ENCODE measurements at regions not wholly inside any gene's neighbourhood (a gene's known extent, or its start where the extent isn't known, plus 50 kb on each side); places are given as distances from the start of the nearest gene placed in this dataset.

GRCh38 chr1:113223546-113223945 is 150.5 kb downstream of the LRIG2 start:
- H3K27me3 ChIP-seq (ENCODE audit: control insufficient read depth, insufficient read depth, low read length): no peaks in the 10 kb centered on the region
- no peaks in the 10 kb centered on the region for H3K36me3 ChIP-seq (ENCODE audit: control insufficient read depth, insufficient read depth, low read length)
- H3K4me3 ChIP-seq (ENCODE audit: low read depth, low read length): no peak overlapping the region
- no peak for DNase-seq (ENCODE audit: low read depth)
- no peak for TF ChIP-seq CTCF (IDR thresholded peaks at IDR 0.05; ENCODE audit: insufficient read depth, low read length, poor library complexity, severe bottlenecking)

- no peak for TF ChIP-seq CTCF (IDR thresholded peaks at IDR 0.05; ENCODE audit: insufficient read depth, low read length, poor library complexity, severe bottlenecking)
- DNase-seq (ENCODE audit: low read depth): no peak
Measured at GRCh38 chr1:113226148-113226547, 153.2 kb downstream of the LRIG2 start.

GRCh38 chr1:113231866-113232265 is 158.4 kb upstream of the MAGI3 start:
- no peak for TF ChIP-seq CTCF (IDR thresholded peaks at IDR 0.05; ENCODE audit: insufficient read depth, low read length, poor library complexity, severe bottlenecking)
- no peak for DNase-seq (ENCODE audit: low read depth)
- Histone ChIP-seq H3K36me3 (ENCODE audit: control insufficient read depth, insufficient read depth, low read length) (no peaks in the 10 kb centered on the region), H3K4me3 (ENCODE audit: low read depth, low read length) (no peak overlapping the region), H3K27me3 (ENCODE audit: control insufficient read depth, insufficient read depth, low read length) (no peaks in the 10 kb centered on the region)

More at GRCh38 chr1:113226148-113226547, 153.2 kb downstream of the LRIG2 start:
- Histone ChIP-seq H3K36me3 (ENCODE audit: control insufficient read depth, insufficient read depth, low read length) (no peaks in the 10 kb centered on the region), H3K4me3 (ENCODE audit: low read depth, low read length) (no peak overlapping the region), H3K27me3 (ENCODE audit: control insufficient read depth, insufficient read depth, low read length) (no peaks in the 10 kb centered on the region)

- DNase-seq (ENCODE audit: low read depth): no peak
- H3K4me3 ChIP-seq (ENCODE audit: low read depth, low read length): no peak overlapping the region
Measured at GRCh38 chr1:113233441-113233840, 156.9 kb upstream of the MAGI3 start.

GRCh38 chr1:113241237-113241636 is 149.1 kb upstream of the MAGI3 start:
- Histone ChIP-seq H3K27me3 (ENCODE audit: control insufficient read depth, insufficient read depth, low read length) (no peaks in the 10 kb centered on the region), H3K36me3 (ENCODE audit: control insufficient read depth, insufficient read depth, low read length) (no peaks in the 10 kb centered on the region), H3K4me3 (ENCODE audit: low read depth, low read length) (no peak overlapping the region)
- DNase-seq (ENCODE audit: low read depth): no peak
- no peak for TF ChIP-seq CTCF (IDR thresholded peaks at IDR 0.05; ENCODE audit: insufficient read depth, low read length, poor library complexity, severe bottlenecking)

More at GRCh38 chr1:113233441-113233840, 156.9 kb upstream of the MAGI3 start:
- H3K27me3 ChIP-seq (ENCODE audit: control insufficient read depth, insufficient read depth, low read length): no peaks in the 10 kb centered on the region
- no peak for TF ChIP-seq CTCF (IDR thresholded peaks at IDR 0.05; ENCODE audit: insufficient read depth, low read length, poor library complexity, severe bottlenecking)
- no peaks in the 10 kb centered on the region for H3K36me3 ChIP-seq (ENCODE audit: control insufficient read depth, insufficient read depth, low read length)

GRCh38 chr1:113242481-113242880 is 147.8 kb upstream of the MAGI3 start:
- Histone ChIP-seq H3K27me3 (ENCODE audit: control insufficient read depth, insufficient read depth, low read length) (no peaks in the 10 kb centered on the region), H3K36me3 (ENCODE audit: control insufficient read depth, insufficient read depth, low read length) (no peaks in the 10 kb centered on the region), H3K4me3 (ENCODE audit: low read depth, low read length) (no peak overlapping the region)
- TF ChIP-seq CTCF (IDR thresholded peaks at IDR 0.05; ENCODE audit: insufficient read depth, low read length, poor library complexity, severe bottlenecking): no peak
- DNase-seq (ENCODE audit: low read depth): no peak
